AG08395 (cell line): ENCODE measurements at regions not wholly inside any gene's neighbourhood (a gene's known extent, or its start where the extent isn't known, plus 50 kb on each side); places are given as distances from the start of the nearest gene placed in this dataset.
A peak's percentile ranks its signal among the peaks of the same experiment; 100 is the strongest.

ENCODE experiments used
- DNase-seq: peaks from one replicate; pipeline ENCODE4 v3.0.0; 2012; ENCODE audit warnings: mixed read lengths, low spot score

- DNase-seq: no peak
These were observed 64.6 kb upstream of the KLF9 start for GRCh38 chr9:70478963-70479641.

GRCh38 chr9:70477907-70478480, 63.5 kb upstream of the KLF9 start:
- no peak for DNase-seq

GRCh38 chr9:70477146-70477745, 62.8 kb upstream of the KLF9 start:
- DNase-seq: no peak

- DNase-seq: no peak
These were observed 60.8 kb upstream of the KLF9 start for GRCh38 chr9:70475211-70475610.

GRCh38 chr9:70474413-70474812, 60.0 kb upstream of the KLF9 start:
- DNase-seq: no peak

- DNase-seq: no peak
These were observed 58.1 kb upstream of the KLF9 start for GRCh38 chr9:70472268-70473249.

GRCh38 chr9:70470050-70471015, 55.9 kb upstream of the KLF9 start:
- peak; percentile 15 for DNase-seq

- no peak for DNase-seq
These were observed 53.8 kb upstream of the KLF9 start for GRCh38 chr9:70468291-70468690.

- DNase-seq: peak; percentile 75
These were observed 52.6 kb upstream of the KLF9 start for GRCh38 chr9:70466976-70467561.

- DNase-seq: no peak
These were observed 51.4 kb upstream of the KLF9 start for GRCh38 chr9:70465904-70466303.

GRCh38 chr9:70465398-70465797, 50.9 kb upstream of the KLF9 start:
- DNase-seq: no peak
